ENCODE measurements at regions not wholly inside any gene's neighbourhood (a gene's known extent, or its start where the extent isn't known, plus 50 kb on each side); places are given as distances from the start of the nearest gene placed in this dataset.

DNA sequence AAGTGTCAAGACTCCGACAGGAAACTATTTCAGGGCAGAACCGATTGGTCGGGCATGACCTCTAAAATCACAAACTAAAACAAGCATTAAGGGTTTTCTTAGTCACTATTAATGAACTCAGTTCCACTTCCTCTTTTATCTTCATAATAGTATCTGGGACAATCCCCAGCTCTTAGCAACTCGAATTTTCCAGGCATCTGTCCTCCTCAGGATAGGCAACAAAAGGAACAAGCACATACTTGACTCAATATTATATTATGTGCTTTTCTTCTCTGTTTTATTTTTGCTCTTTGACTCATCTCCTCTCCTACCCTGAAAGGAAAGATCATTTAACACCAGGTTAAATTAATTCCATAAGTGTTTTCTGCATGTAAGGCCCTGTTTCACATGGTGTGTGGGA, 638.3 kb upstream of the TBX3 start:
- TF ChIP-seq EZH2 (IDR thresholded peaks at IDR 0.05; ENCODE audit: insufficient read depth, poor library complexity, severe bottlenecking) (no peak), EZH2phosphoT487 (IDR thresholded peaks at IDR 0.05; ENCODE audit: insufficient read depth, low read depth) (no peak)

Measured in GM23248 (cell line).